Gastroesophageal sphincter (tissue), 4 donors: ENCODE measurements at regions not wholly inside any gene's neighbourhood (a gene's known extent, or its start where the extent isn't known, plus 50 kb on each side); places are given as distances from the start of the nearest gene placed in this dataset.

Experiments used
- ATAC-seq: fragments of 150-250 bp; one replicate; pipeline ENCODE4 v1.9.1; 2016; ENCODE audit warnings: mild to moderate bottlenecking, moderate library complexity
- H3K27ac ChIP-seq, 4 donors: fragments of 200-600 bp; sonication (generic) in 3 of 4; 1 replicate in 3 of 4; 2 replicates in 1 of 4; pipeline ENCODE4 v1.5.1; 2016 to 2019
- H3K27me3 ChIP-seq: fragments of 200-600 bp; sonication (generic); one replicate; pipeline ENCODE4 v1.5.1; 2019
- H3K36me3 ChIP-seq, 2 donors: fragments of 200-600 bp; sonication (generic); one replicate each; pipeline ENCODE4 v1.5.1; 2019; ENCODE audit warnings: control low read depth in 1 of 2
- H3K4me1 ChIP-seq, 3 donors: fragments of 200-600 bp; sonication (generic); 1 replicate in 2 of 3; 2 replicates in 1 of 3; pipeline ENCODE4 v1.5.1; 2016 to 2019; ENCODE audit warnings: control low read depth in 2 of 3
- H3K4me3 ChIP-seq, 2 donors: fragments of 200-600 bp; sonication (generic); one replicate each; pipeline ENCODE4 v1.5.1; 2019; ENCODE audit warnings: mild to moderate bottlenecking in 1 of 2, moderate library complexity in 1 of 2
- H3K9me3 ChIP-seq, 3 donors: fragments of 200-600 bp; sonication (generic); one replicate each; pipeline ENCODE4 v1.5.1; 2017 to 2019; ENCODE audit warnings: control low read depth in 2 of 3
- EP300 ChIP-seq: sonication (generic); formaldehyde crosslinking; IDR thresholded peaks from one replicate; pipeline ENCODE4 v1.6.1; 2017; ENCODE audit warnings: antibody characterized with exemption, mild to moderate bottlenecking
- POLR2A ChIP-seq, 2 donors: fragments of 450-650 bp; IDR thresholded peaks; one replicate each; pipeline ENCODE4 v1.6.1; 2017; ENCODE audit warnings: antibody characterized with exemption in 2 of 2, mild to moderate bottlenecking in 2 of 2, moderate library complexity in 1 of 2
- POLR2AphosphoS5 ChIP-seq: sonication (generic); formaldehyde crosslinking; IDR thresholded peaks from one replicate; pipeline ENCODE4 v1.6.1; 2017; ENCODE audit warnings: antibody characterized with exemption
- WGBS, 2 donors: methylation state at CpG; one replicate each; pipeline ENCODE4 v1.1.5; 2018; ENCODE audit warnings: low coverage in 1 of 2; 5-methylcytosine and 5-hydroxymethylcytosine counted together
- TF ChIP-seq, protein P1 (sequence below), 4 experiments: fragments of 200-600 bp in 2 of 4; fragments of 450-650 bp in 2 of 4; sonication (generic) in 1 of 4; IDR thresholded peaks; one replicate each; pipeline ENCODE4 v1.5.1; 2017 to 2019; ENCODE audit warnings: antibody characterized with exemption in 4 of 4, mild to moderate bottlenecking in 2 of 4, moderate library complexity in 2 of 4

DNA sequence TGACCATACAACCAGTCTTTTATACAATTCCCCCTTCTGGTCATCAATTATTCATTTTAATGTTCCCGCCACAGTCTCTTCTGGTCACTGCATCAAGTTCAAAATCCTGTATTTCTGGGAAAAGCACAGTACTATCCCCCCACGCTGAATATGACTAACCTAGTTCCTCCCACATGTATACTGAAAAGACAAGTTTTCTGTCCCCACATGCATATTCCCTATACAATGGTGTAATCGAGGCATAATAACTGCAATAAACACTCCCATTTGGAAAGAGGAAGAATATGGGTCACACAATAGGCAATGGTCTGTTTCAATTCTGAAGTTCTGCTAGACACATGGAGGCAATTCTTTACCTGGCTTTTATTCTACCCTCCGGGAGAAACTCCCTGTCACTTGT lies 344.9 kb downstream of the EFNA5 start:
- H3K9me3 ChIP-seq, result no peaks in the 10 kb centered on the region
- H3K27me3 ChIP-seq, result no peaks in the 10 kb centered on the region
- no peak for TF ChIP-seq EP300
- no peak for TF ChIP-seq POLR2AphosphoS5
- TF ChIP-seq POLR2A (IDR thresholded peaks at IDR 0.05), result no peak
- no peak overlapping the region for H3K27ac ChIP-seq
- H3K4me3 ChIP-seq, result no peak overlapping the region
- no peak for ATAC-seq
- WGBS, 2 donors, result 92 to 98% methylated on average over 3 to 4 of the region's 4 CpGs
- H3K4me1 ChIP-seq, result no peaks in the 10 kb centered on the region
- H3K36me3 ChIP-seq, result no peaks in the 10 kb centered on the region

DNA sequence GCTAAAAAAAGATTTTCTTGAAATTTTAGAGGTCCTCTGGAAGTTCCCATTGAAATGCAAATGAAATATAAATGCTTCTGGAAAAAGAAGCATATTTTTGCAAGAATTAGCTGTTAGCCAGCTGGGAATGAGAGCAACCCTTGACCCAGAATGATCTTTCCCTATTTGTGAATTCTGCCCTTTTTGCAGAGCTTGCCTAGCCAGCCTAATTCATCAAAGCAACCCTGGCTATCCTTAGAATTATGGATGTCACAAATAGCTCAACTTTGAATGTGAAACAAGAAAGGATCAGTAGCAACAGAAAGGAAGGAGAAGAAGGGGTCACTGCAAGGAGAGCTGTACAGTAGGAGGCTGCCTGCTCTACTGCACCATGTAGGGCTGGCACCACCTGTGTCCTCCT lies 345.9 kb downstream of the EFNA5 start:
- H3K4me1 ChIP-seq, result no peaks in the 10 kb centered on the region
- H3K27ac ChIP-seq, result no peak overlapping the region
- no peaks in the 10 kb centered on the region for H3K27me3 ChIP-seq
- no peaks in the 10 kb centered on the region for H3K36me3 ChIP-seq
- no peak overlapping the region for H3K4me3 ChIP-seq
- ATAC-seq, result no peak
- no peaks in the 10 kb centered on the region for H3K9me3 ChIP-seq
- TF ChIP-seq POLR2AphosphoS5, result no peak
- TF ChIP-seq EP300, result no peak
- TF ChIP-seq POLR2A (IDR thresholded peaks at IDR 0.05), result no peak
- TF ChIP-seq, protein P1, sequence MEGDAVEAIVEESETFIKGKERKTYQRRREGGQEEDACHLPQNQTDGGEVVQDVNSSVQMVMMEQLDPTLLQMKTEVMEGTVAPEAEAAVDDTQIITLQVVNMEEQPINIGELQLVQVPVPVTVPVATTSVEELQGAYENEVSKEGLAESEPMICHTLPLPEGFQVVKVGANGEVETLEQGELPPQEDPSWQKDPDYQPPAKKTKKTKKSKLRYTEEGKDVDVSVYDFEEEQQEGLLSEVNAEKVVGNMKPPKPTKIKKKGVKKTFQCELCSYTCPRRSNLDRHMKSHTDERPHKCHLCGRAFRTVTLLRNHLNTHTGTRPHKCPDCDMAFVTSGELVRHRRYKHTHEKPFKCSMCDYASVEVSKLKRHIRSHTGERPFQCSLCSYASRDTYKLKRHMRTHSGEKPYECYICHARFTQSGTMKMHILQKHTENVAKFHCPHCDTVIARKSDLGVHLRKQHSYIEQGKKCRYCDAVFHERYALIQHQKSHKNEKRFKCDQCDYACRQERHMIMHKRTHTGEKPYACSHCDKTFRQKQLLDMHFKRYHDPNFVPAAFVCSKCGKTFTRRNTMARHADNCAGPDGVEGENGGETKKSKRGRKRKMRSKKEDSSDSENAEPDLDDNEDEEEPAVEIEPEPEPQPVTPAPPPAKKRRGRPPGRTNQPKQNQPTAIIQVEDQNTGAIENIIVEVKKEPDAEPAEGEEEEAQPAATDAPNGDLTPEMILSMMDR (IDR thresholded peaks at IDR 0.05), result no peak

DNA sequence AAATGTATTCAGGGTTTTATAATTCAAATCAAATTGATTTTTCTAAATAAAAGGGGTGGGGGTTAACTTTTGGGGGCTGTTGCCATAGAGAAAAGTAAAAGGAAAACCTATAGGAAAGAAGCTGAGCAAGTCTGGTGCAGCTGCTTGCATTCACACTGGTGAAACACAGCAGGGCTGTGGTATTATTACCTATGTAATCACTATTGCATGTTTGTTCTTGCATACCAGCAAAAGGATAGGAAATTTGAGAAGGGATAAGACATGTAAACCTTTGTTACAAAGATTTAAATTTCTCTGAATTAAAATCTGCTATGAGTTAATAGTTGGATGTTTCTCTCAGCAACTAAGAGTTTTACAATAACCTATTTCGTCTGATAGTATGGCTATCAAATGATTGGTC lies 346.7 kb downstream of the EFNA5 start:
- ATAC-seq, result no peak
- Histone ChIP-seq H3K4me1 (no peaks in the 10 kb centered on the region), H3K27ac (no peak overlapping the region), H3K27me3 (no peaks in the 10 kb centered on the region), H3K9me3 (no peaks in the 10 kb centered on the region), H3K4me3 (no peak overlapping the region), H3K36me3 (no peaks in the 10 kb centered on the region)
- TF ChIP-seq EP300 (no peak), POLR2A (IDR thresholded peaks at IDR 0.05) (no peak), POLR2AphosphoS5 (no peak)
- TF ChIP-seq, protein P1 (IDR thresholded peaks at IDR 0.05), result no peak
- 77 to 92% methylated on average over 1 of the region's 1 CpG for WGBS, 2 donors

- Histone ChIP-seq H3K36me3 (no peaks in the 10 kb centered on the region), H3K27me3 (no peaks in the 10 kb centered on the region), H3K27ac (no peak overlapping the region), H3K9me3 (no peaks in the 10 kb centered on the region), H3K4me1 (no peaks in the 10 kb centered on the region), H3K4me3 (no peak overlapping the region)
- 60 to 80% methylated on average over 2 to 6 of the region's 6 CpGs for WGBS, 2 donors
- TF ChIP-seq POLR2A (IDR thresholded peaks at IDR 0.05) (no peak), POLR2AphosphoS5 (no peak), EP300 (no peak)
- TF ChIP-seq, protein P1 (IDR thresholded peaks at IDR 0.05), result no peak
- no peak for ATAC-seq
These were observed 347.2 kb downstream of the EFNA5 start for GRCh38 chr5:107323536-107323935.

- Histone ChIP-seq H3K9me3 (no peaks in the 10 kb centered on the region), H3K36me3 (no peaks in the 10 kb centered on the region), H3K4me3 (no peak overlapping the region), H3K27ac (no peak overlapping the region), H3K4me1 (no peaks in the 10 kb centered on the region), H3K27me3 (no peaks in the 10 kb centered on the region)
- TF ChIP-seq, protein P1 (IDR thresholded peaks at IDR 0.05), result no peak
- TF ChIP-seq POLR2A (IDR thresholded peaks at IDR 0.05) (no peak), EP300 (no peak), POLR2AphosphoS5 (no peak)
- ATAC-seq, result no peak
- 62 to 67% methylated on average over 5 of the region's 5 CpGs for WGBS, 2 donors
These were observed 347.8 kb downstream of the EFNA5 start for GRCh38 chr5:107322936-107323335.

- TF ChIP-seq POLR2AphosphoS5 (no peak), POLR2A (IDR thresholded peaks at IDR 0.05) (no peak), EP300 (no peak)
- TF ChIP-seq, protein P1 (IDR thresholded peaks at IDR 0.05), result no peak
- Histone ChIP-seq H3K4me3 (no peak overlapping the region), H3K27me3 (no peaks in the 10 kb centered on the region), H3K36me3 (no peaks in the 10 kb centered on the region), H3K27ac (no peak overlapping the region), H3K9me3 (no peaks in the 10 kb centered on the region), H3K4me1 (no peaks in the 10 kb centered on the region)
- ATAC-seq, result no peak
- 83 to 87% methylated on average over 1 of the region's 1 CpG for WGBS, 2 donors
These were observed 348.8 kb downstream of the EFNA5 start for GRCh38 chr5:107321906-107322305.
